Mesodermal cell (in vitro differentiated cells): ENCODE measurements at regions not wholly inside any gene's neighbourhood (a gene's known extent, or its start where the extent isn't known, plus 50 kb on each side); places are given as distances from the start of the nearest gene placed in this dataset.
"Not testable (repeated sequence)": the region's sequence is repeated elsewhere in the genome, so short reads cannot be mapped to it uniquely, and the experiment has no call there.

ENCODE experiments used
- H3K27ac ChIP-seq: 2 replicates; pipeline ENCODE4 v1.7.0; 2013; ENCODE audit warnings: mild to moderate bottlenecking, low read depth, low read length, moderate library complexity; ENCODE audit not compliant: severe bottlenecking
- H3K36me3 ChIP-seq: 2 replicates; pipeline ENCODE4 v1.7.1; 2013; ENCODE audit warnings: mild to moderate bottlenecking, low read length, moderate library complexity; ENCODE audit not compliant: control insufficient read depth, insufficient read depth
- H3K4me1 ChIP-seq: one replicate; pipeline ENCODE4 v1.7.1; 2013; ENCODE audit warnings: mild to moderate bottlenecking, low read length; ENCODE audit not compliant: insufficient read depth, control insufficient read depth, poor library complexity, severe bottlenecking
- H3K4me3 ChIP-seq: 2 replicates; pipeline ENCODE4 v1.7.0; 2013; ENCODE audit warnings: low read length, control low read depth, mild to moderate bottlenecking; ENCODE audit not compliant: insufficient read depth, poor library complexity, severe bottlenecking; ENCODE audit errors: extremely low read depth
- H3K9me3 ChIP-seq: 2 replicates; pipeline ENCODE4 v1.7.1; 2013; ENCODE audit warnings: mild to moderate bottlenecking, low read length, moderate library complexity; ENCODE audit not compliant: control insufficient read depth
- WGBS, 2 experiments: methylation state at CpG; one replicate each; pipeline ENCODE4 v1.1.5; 2013; ENCODE audit warnings: missing lambda C conversion rate in 2 of 2; ENCODE audit not compliant: insufficient coverage in 2 of 2; 5-methylcytosine and 5-hydroxymethylcytosine counted together

DNA sequence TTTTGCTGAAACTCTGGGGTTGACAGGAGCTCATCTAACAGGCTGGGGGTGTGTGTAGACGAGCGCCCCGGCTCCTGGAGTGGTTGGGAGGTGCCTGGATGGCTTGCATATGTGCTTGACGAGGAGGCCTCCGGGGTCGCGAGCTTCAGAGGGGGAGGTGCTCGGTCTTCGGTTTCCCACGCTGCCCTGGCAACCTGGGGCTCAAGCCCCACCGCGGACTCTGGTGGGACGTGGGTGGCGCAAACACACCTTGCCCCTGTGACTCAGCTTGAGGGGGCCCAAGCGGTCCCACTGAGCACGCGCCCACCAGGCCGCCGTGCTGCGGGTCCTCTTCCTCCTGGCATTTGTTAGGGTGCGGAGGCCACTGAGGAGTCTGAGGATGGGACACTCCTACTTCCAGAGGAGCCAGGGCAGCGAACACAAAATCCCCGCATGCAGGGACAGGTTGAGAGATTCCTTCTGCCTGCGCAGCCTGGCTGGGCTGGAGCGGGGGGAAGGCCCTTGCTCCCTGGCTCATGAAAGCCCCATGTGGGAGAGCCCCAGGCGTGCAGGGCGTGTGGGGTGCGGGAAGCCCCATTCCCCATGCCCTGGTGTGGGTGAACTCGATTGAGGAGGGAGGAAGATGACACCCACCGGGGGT is 357.3 kb upstream of the DEFB115 start:
- WGBS, 2 experiments = 86 to 92% methylated on average over 15 to 30 of the region's 30 CpGs
- not testable (repeated sequence) for H3K27ac ChIP-seq, H3K9me3 ChIP-seq, H3K4me3 ChIP-seq, H3K4me1 ChIP-seq, H3K36me3 ChIP-seq

DNA sequence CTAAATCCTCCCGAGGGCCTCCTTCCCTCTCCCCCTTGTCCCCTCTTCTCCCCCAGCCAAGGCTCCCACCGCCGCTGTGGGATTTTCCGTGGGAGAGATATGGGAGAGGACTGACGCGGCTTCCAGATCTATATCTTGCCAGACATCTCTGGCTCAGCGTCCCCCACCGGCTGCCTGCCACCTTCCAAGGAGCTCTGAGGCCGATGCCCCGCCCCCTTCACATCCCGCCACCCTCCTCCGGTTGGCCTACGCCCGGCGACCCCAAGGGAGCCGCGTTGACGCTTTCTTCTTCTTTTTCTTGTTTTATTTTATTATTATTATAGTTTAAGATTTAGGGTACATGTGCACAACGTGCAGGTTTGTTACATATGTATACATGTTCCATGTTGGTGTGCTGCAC is 352.2 kb upstream of the DEFB115 start:
- WGBS, 2 experiments = 100% methylated on average over 2 of the region's 19 CpGs; no CpG with 5 or more reads in 1 of the 2 experiments
- not testable (repeated sequence) for H3K9me3 ChIP-seq

DNA sequence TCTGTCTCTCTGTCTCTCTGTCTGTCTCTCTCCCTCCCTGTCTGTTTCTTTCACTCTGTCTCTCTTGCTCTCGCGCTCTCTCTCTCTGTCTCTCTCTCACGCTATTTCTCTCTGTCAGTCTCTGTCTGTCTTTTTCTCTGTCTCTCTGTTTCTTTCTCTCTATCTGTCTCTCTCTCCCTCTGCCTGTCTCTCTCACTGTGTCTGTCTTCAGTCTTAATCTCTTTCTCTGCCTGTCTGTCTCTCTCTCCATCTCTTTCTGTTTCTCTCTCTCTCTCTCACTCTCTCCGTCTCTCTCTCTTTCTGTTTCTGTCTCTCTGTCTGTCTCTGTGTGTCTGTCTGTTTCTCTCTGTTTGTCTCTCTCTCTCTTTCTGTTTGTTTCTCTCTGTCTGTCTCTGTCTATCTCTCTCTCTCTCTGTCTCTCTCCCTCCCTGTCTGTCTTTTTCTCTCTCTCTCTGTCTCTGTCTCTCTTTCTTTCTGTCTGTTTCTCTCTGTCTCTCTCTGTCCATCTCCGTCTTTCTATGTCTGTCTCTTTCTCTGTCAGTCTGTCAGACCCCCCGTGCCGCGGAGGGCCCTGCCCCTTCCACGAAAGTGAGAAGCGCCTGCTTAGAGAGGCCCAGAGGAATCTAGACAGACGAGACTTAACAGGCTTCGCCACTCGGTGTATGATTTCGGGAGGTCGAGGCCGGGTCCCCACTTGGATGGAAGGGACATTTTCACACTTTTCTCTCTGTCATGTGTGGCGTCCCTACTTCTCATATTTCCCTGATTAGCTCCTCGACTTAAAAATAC is 346.3 kb upstream of the DEFB115 start:
- Histone ChIP-seq H3K4me1 (no peaks in the 10 kb centered on the region), H3K9me3 (no peaks in the 10 kb centered on the region), H3K4me3 (no peak overlapping the region), H3K36me3 (no peaks in the 10 kb centered on the region), H3K27ac (no peak overlapping the region)
- WGBS, 2 experiments = 77 to 79% methylated on average over 18 of the region's 18 CpGs

More for the DNA sequence above, 352.2 kb upstream of the DEFB115 start:
- not testable (repeated sequence) for H3K36me3 ChIP-seq, H3K27ac ChIP-seq, H3K4me3 ChIP-seq, H3K4me1 ChIP-seq

DNA sequence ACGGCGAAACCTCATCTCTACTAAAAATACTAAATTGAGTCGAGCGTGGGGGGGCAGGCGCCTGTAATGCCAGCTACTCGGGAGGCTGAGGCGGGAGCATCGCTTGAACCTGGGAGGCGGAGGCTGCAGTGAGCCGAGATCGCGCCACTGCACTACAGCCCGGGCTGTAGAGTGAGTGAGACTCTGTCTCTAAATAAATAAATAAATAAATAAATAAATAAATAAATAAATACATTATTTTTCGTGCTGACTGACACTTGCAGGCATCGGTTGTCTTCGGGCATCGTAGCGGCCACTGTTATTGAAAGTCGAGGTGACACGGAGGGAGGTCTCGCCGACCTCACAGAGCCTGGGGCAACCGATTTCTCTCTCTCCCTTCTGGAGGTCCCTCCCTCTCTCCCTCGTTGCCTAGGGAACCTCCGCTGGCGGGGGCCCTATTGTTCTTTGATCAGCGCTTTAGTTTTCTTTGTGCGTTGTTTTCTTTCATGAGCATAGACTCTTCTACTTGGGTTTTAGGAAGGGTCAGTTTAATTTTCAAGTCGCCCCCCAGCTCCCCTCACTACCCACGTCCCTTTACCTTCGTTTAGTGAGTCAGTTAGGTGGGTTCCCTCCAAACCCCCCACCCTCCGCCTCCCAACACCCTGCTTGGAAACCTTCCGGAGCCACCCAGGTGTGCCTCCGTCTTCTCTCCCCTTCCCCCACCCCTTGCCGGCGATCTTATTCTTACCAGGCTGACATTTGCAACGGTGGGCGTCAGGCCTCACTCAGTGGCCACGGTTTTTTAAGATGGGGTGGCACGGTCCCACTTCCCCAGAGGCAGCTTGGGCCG is 345.4 kb upstream of the DEFB115 start:
- 58 to 60% methylated on average over 1 to 8 of the region's 41 CpGs for WGBS, 2 experiments
- peak overlapping the region; percentile 69 for H3K27ac ChIP-seq
- not testable (repeated sequence) for H3K9me3 ChIP-seq, H3K4me1 ChIP-seq, H3K36me3 ChIP-seq
- H3K4me3 ChIP-seq = peak overlapping the region; percentile 29

DNA sequence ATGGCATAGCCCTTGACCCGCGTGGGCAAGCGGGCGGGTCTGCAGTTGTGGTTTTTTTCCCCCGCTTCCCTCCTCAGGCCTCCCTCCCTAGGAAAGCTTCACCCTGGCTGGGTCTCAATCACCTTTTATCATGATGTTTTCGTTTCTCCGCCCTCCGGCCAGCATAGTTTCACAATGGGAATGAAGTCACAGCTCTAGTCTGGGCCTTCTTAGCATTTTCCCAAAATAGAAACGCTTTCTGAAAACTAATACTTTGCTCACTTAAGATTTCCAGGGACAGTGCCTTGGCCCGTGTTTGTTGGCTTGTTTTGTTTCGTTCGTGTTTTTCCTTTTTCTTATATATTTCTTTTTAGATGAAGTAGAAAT is 344.8 kb upstream of the DEFB115 start:
- Histone ChIP-seq H3K27ac (peak overlapping the region; percentile 69), H3K4me3 (peak overlapping the region; percentile 29)
- not testable (repeated sequence) for H3K4me1 ChIP-seq, H3K9me3 ChIP-seq, H3K36me3 ChIP-seq
- 20 to 32% methylated on average over 3 to 4 of the region's 12 CpGs for WGBS, 2 experiments

DNA sequence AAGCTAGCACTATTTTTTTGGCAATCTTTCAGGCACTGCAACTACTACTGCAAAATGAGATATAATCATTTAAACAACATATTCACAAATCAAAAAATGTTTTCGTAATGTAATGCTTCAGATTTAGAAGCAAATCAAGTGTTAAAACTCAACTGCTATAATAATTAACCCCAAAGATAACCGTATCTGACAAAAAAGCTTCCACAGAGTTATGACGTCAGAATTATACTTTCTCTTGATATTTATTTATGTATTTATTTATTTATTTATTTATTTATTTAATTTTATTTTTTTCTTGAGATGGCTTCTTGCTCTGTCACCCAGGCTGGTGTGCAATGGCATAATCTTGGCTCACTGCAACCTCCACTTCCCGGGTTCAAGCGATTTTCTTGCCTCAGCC is 341.1 kb upstream of the DEFB115 start:
- H3K36me3 ChIP-seq, H3K4me1 ChIP-seq, H3K27ac ChIP-seq, H3K9me3 ChIP-seq, H3K4me3 ChIP-seq: not testable (repeated sequence)
- 74 to 86% methylated on average over 2 of the region's 5 CpGs for WGBS, 2 experiments

DNA sequence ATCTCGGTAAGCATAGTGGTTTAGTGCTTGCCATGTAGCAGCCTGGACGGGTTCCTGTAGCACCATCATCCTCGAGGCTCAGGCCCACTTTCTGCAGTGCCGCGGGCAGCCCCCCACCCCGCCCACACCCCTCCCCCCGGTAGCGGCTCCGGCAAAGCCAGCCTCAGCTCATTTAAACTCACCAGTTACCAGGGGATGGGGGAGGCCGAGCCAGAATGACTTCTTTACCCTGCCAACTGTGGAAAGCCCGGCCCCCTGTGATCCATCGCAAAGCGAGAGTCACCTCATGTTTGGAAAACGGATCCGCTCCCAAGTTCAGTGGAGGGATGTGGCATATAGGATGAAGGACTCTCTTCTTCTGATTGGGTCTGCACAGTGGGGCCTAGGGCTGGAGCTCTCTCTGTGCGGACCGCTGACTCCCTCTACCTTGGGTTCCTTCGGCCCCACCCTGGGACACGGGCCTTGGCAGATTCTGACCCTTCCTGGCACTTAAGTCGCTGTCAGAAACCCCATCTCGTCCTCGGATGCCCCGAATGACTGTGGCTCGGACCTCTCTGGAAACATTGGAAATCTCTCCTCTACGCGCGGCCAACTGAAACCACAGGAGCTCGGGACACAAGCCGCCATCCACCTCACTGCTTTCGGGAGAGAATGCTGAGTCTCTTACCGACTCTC is 337.8 kb upstream of the DEFB115 start:
- Histone ChIP-seq H3K9me3 (peaks cover 4% of the 10 kb centered on the region), H3K27ac (no peak overlapping the region), H3K4me3 (no peak overlapping the region), H3K36me3 (no peaks in the 10 kb centered on the region), H3K4me1 (no peaks in the 10 kb centered on the region)
- 88% methylated on average over 24 to 27 of the region's 31 CpGs for WGBS, 2 experiments

DNA sequence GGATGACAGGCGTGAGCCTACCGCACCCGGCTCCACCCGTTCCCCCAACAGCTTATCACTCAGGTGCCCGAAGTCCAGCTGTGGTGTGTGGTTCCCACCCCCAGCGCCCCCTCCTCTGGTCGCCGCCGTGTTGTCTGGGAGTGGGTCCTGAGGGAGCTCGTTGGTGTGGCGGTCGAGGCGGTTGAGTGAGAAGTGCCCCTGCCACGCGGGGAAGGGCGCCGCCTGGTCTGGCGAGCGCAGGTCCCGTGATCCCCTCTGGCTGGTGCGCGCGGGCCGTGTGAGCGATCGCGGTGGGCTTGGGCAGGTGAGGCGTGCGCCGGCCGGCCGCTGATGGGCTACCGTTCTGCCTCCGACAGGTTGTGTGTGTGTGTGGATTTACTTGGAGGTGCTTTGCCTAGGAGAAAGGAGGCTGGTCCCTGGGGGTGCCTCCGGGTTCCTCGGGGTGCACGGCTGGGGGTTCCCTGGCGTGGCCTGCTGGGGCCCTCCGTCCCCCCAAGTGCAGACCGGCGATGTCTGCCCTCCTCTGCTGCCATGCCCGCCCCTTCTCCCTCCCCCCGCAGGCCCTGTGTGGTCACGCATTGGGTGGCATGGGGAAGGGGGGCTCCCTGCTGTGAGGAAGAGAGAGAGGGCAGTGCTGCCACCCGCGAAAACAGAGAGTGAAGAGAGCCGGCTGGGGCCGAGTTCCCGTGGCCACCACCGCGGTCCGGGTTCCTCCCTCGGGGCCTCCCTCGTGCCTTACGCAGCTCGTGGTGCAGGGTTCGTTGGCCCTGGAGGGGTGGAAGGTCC is 336.0 kb upstream of the DEFB115 start:
- WGBS, 2 experiments = 93 to 96% methylated on average over 28 to 49 of the region's 57 CpGs
- Histone ChIP-seq H3K27ac (no peak overlapping the region), H3K36me3 (no peaks in the 10 kb centered on the region), H3K4me1 (no peaks in the 10 kb centered on the region), H3K9me3 (peaks cover 11% of the 10 kb centered on the region), H3K4me3 (no peak overlapping the region)

DNA sequence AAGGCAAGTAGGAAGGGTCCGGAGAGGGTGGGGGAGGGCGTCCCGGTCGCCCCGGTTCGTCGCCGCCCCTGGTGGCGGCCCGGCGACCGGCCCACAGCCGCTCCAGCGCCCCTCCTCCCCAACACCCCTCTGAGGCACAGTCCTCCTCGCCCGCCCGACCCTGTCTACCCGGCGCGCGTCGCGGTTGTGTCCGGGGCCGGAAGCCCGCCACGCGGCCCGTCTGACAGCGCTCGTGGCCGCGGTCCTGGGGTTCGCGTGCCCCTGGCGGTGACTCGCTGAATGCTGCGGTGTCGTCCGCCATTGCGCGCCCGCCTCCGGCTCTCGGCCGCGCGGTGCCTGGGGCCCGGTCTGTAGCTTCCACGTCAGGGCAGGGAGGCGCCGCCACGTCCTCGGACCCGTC is 335.3 kb upstream of the DEFB115 start:
- peaks cover 11% of the 10 kb centered on the region for H3K9me3 ChIP-seq
- no peaks in the 10 kb centered on the region for H3K36me3 ChIP-seq
- 87 to 93% methylated on average over 38 to 53 of the region's 55 CpGs for WGBS, 2 experiments

DNA sequence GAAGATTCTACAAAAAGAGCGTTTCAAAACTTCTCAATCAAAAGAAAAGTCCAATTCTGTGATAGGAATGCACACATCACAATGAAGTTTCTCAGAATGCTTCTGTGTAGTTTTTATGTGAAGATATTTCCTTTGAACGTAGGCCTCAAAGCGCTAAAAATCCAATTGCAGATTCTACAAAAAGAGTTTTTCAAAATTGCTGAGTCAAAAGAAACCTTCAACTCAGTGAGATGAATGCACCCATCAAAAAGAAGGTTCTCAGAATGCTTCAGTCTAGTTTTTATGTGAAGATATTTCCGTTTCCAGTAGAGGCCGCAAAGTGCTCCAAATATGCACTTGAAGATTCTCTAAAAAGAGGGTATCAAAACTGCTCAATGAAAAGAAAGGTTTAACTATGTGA is 319.7 kb upstream of the DEFB115 start:
- Histone ChIP-seq H3K27ac (no peak overlapping the region), H3K9me3 (peaks cover 21% of the 10 kb centered on the region), H3K36me3 (no peaks in the 10 kb centered on the region), H3K4me3 (no peak overlapping the region), H3K4me1 (no peaks in the 10 kb centered on the region)
- 53 to 65% methylated on average over 4 of the region's 5 CpGs for WGBS, 2 experiments

More for the DNA sequence above, 335.3 kb upstream of the DEFB115 start:
- Histone ChIP-seq H3K4me3 (no peak overlapping the region), H3K27ac (no peak overlapping the region), H3K4me1 (no peaks in the 10 kb centered on the region)
